T-helper 1 cell treated with Interleukin-12 subunit alpha and Interleukin-12 subunit beta and Interleukin-4 antibody, amounts not matched to agents 30 μg/mL and 1 μg/mL, for 36 hours (primary cell): ENCODE measurements at regions not wholly inside any gene's neighbourhood (a gene's known extent, or its start where the extent isn't known, plus 50 kb on each side); places are given as distances from the start of the nearest gene placed in this dataset.

ENCODE experiments used
- H3K27ac Mint-ChIP-seq: one replicate; pipeline ENCODE4 v1.8.0; 2021; ENCODE audit warnings: mild to moderate bottlenecking, mixed read lengths
- H3K27me3 Mint-ChIP-seq: one replicate; pipeline ENCODE4 v1.8.0; 2021; ENCODE audit warnings: low read depth, mixed read lengths
- H3K36me3 Mint-ChIP-seq: one replicate; pipeline ENCODE4 v1.8.0; 2021; ENCODE audit warnings: low read depth, mixed read lengths
- H3K4me1 Mint-ChIP-seq: one replicate; pipeline ENCODE4 v1.8.0; 2021; ENCODE audit warnings: low read depth, mixed read lengths
- H3K4me3 Mint-ChIP-seq: one replicate; pipeline ENCODE4 v1.8.0; 2021; ENCODE audit warnings: mild to moderate bottlenecking, moderate library complexity, mixed read lengths
- H3K9me3 Mint-ChIP-seq: one replicate; pipeline ENCODE4 v1.8.0; 2021; ENCODE audit warnings: mixed read lengths

- Mint-ChIP-seq H3K9me3 (no peaks in the 10 kb centered on the region), H3K27me3 (no peaks in the 10 kb centered on the region), H3K27ac (no peak overlapping the region), H3K36me3 (no peaks in the 10 kb centered on the region), H3K4me1 (no peaks in the 10 kb centered on the region), H3K4me3 (no peak overlapping the region)
Observed at GRCh38 chr13:20351281-20352022, 119.3 kb upstream of the GJB6 start.

GRCh38 chr13:20350819-20351218 lies 118.7 kb upstream of the GJB6 start:
- no peaks in the 10 kb centered on the region for H3K27me3 Mint-ChIP-seq
- H3K27ac Mint-ChIP-seq: no peak overlapping the region
- H3K4me3 Mint-ChIP-seq: no peak overlapping the region
- no peaks in the 10 kb centered on the region for H3K36me3 Mint-ChIP-seq
- no peaks in the 10 kb centered on the region for H3K9me3 Mint-ChIP-seq
- no peaks in the 10 kb centered on the region for H3K4me1 Mint-ChIP-seq

GRCh38 chr13:20350382-20350763 lies 118.3 kb upstream of the GJB6 start:
- H3K4me1 Mint-ChIP-seq: no peaks in the 10 kb centered on the region
- H3K9me3 Mint-ChIP-seq: no peaks in the 10 kb centered on the region
- no peaks in the 10 kb centered on the region for H3K27me3 Mint-ChIP-seq
- no peaks in the 10 kb centered on the region for H3K36me3 Mint-ChIP-seq
- H3K4me3 Mint-ChIP-seq: no peak overlapping the region
- no peak overlapping the region for H3K27ac Mint-ChIP-seq

- Mint-ChIP-seq H3K27me3 (no peaks in the 10 kb centered on the region), H3K27ac (no peak overlapping the region), H3K36me3 (no peaks in the 10 kb centered on the region), H3K4me3 (no peak overlapping the region), H3K9me3 (no peaks in the 10 kb centered on the region), H3K4me1 (no peaks in the 10 kb centered on the region)
Observed at GRCh38 chr13:20349564-20350381, 117.7 kb upstream of the GJB6 start.

- Mint-ChIP-seq H3K4me3 (no peak overlapping the region), H3K9me3 (no peaks in the 10 kb centered on the region), H3K27ac (no peak overlapping the region)
Observed at GRCh38 chr13:20348645-20349408, 116.7 kb upstream of the GJB6 start.

GRCh38 chr13:20348018-20348417 lies 115.9 kb upstream of the GJB6 start:
- Mint-ChIP-seq H3K9me3 (no peaks in the 10 kb centered on the region), H3K27ac (no peak overlapping the region), H3K27me3 (no peaks in the 10 kb centered on the region), H3K4me1 (no peaks in the 10 kb centered on the region), H3K36me3 (no peaks in the 10 kb centered on the region), H3K4me3 (no peak overlapping the region)

More at GRCh38 chr13:20348645-20349408, 116.7 kb upstream of the GJB6 start:
- Mint-ChIP-seq H3K36me3 (no peaks in the 10 kb centered on the region), H3K27me3 (no peaks in the 10 kb centered on the region), H3K4me1 (no peaks in the 10 kb centered on the region)

GRCh38 chr13:20344836-20345490 lies 112.8 kb upstream of the GJB6 start:
- H3K4me3 Mint-ChIP-seq: no peak overlapping the region
- H3K36me3 Mint-ChIP-seq: no peaks in the 10 kb centered on the region
- H3K9me3 Mint-ChIP-seq: no peaks in the 10 kb centered on the region
- no peaks in the 10 kb centered on the region for H3K4me1 Mint-ChIP-seq
- no peak overlapping the region for H3K27ac Mint-ChIP-seq
- no peaks in the 10 kb centered on the region for H3K27me3 Mint-ChIP-seq

GRCh38 chr13:20342311-20342710 lies 110.2 kb upstream of the GJB6 start:
- no peaks in the 10 kb centered on the region for H3K9me3 Mint-ChIP-seq
- peaks cover under 1% of the 10 kb centered on the region for H3K4me1 Mint-ChIP-seq
- H3K27ac Mint-ChIP-seq: no peak overlapping the region
- no peaks in the 10 kb centered on the region for H3K36me3 Mint-ChIP-seq
- no peaks in the 10 kb centered on the region for H3K27me3 Mint-ChIP-seq
- no peak overlapping the region for H3K4me3 Mint-ChIP-seq

GRCh38 chr13:20340759-20341171 lies 108.6 kb upstream of the GJB6 start:
- no peaks in the 10 kb centered on the region for H3K36me3 Mint-ChIP-seq
- no peak overlapping the region for H3K4me3 Mint-ChIP-seq
- no peak overlapping the region for H3K27ac Mint-ChIP-seq
- peaks cover 3% of the 10 kb centered on the region for H3K4me1 Mint-ChIP-seq
- no peaks in the 10 kb centered on the region for H3K9me3 Mint-ChIP-seq
- H3K27me3 Mint-ChIP-seq: peaks cover 4% of the 10 kb centered on the region

GRCh38 chr13:20340136-20340758 lies 108.1 kb upstream of the GJB6 start:
- no peak overlapping the region for H3K27ac Mint-ChIP-seq
- H3K4me3 Mint-ChIP-seq: no peak overlapping the region
- peaks cover 4% of the 10 kb centered on the region for H3K27me3 Mint-ChIP-seq
- no peaks in the 10 kb centered on the region for H3K36me3 Mint-ChIP-seq
- peaks cover 3% of the 10 kb centered on the region for H3K4me1 Mint-ChIP-seq
- no peaks in the 10 kb centered on the region for H3K9me3 Mint-ChIP-seq

- Mint-ChIP-seq H3K4me1 (peaks cover 3% of the 10 kb centered on the region), H3K27me3 (peaks cover 9% of the 10 kb centered on the region), H3K27ac (no peak overlapping the region), H3K4me3 (no peak overlapping the region), H3K36me3 (no peaks in the 10 kb centered on the region), H3K9me3 (no peaks in the 10 kb centered on the region)
Observed at GRCh38 chr13:20337884-20338551, 105.9 kb upstream of the GJB6 start.

GRCh38 chr13:20336761-20337160 lies 104.6 kb upstream of the GJB6 start:
- Mint-ChIP-seq H3K36me3 (no peaks in the 10 kb centered on the region), H3K4me1 (peaks cover 3% of the 10 kb centered on the region), H3K4me3 (no peak overlapping the region), H3K27ac (no peak overlapping the region), H3K27me3 (peaks cover 13% of the 10 kb centered on the region), H3K9me3 (no peaks in the 10 kb centered on the region)

GRCh38 chr13:20334309-20334708 lies 102.2 kb upstream of the GJB6 start:
- H3K36me3 Mint-ChIP-seq: no peaks in the 10 kb centered on the region
- peaks cover 23% of the 10 kb centered on the region for H3K27me3 Mint-ChIP-seq
- H3K4me1 Mint-ChIP-seq: peaks cover 3% of the 10 kb centered on the region
- no peak overlapping the region for H3K27ac Mint-ChIP-seq
- H3K4me3 Mint-ChIP-seq: no peak overlapping the region
- no peaks in the 10 kb centered on the region for H3K9me3 Mint-ChIP-seq
